Fibroblast of the aortic adventitia (primary cell): ENCODE measurements at regions not wholly inside any gene's neighbourhood (a gene's known extent, or its start where the extent isn't known, plus 50 kb on each side); places are given as distances from the start of the nearest gene placed in this dataset.

Source experiments
- DNase-seq: peaks from one replicate; pipeline ENCODE4 v3.0.0-alpha.2; 2010; ENCODE audit warnings: low read depth
- H3K4me3 ChIP-seq: 2 replicates; pipeline ENCODE4 v1.5.1; 2011; ENCODE audit warnings: low read depth, mild to moderate bottlenecking, control low read depth, low read length, moderate library complexity
- TF ChIP-seq, protein P1 (sequence below): IDR thresholded peaks from 2 replicates; pipeline ENCODE4 v1.5.1; 2011; ENCODE audit warnings: mild to moderate bottlenecking, low read length, control low read depth, inconsistent platforms; ENCODE audit not compliant: insufficient read depth

DNA sequence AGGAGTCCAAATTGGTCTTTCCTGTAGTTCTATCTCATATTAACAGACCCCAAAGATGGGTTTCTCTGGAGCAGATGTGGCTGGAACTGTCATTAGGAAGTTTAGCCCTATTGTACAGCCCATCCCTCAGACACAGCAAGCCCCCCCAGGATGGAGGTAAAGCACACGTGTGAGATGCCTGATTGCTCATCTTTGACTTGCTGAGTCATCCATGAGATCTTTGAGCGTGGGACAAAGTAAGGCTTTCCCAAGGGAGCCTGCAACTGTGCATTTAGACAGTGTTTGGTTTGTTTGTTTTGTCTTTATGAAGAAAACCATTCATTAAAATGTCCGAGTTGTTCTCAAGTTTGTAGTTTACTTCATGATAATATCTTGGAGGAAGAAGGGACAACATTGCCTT lies 145.3 kb upstream of the CDH13 start:
- TF ChIP-seq, protein P1, sequence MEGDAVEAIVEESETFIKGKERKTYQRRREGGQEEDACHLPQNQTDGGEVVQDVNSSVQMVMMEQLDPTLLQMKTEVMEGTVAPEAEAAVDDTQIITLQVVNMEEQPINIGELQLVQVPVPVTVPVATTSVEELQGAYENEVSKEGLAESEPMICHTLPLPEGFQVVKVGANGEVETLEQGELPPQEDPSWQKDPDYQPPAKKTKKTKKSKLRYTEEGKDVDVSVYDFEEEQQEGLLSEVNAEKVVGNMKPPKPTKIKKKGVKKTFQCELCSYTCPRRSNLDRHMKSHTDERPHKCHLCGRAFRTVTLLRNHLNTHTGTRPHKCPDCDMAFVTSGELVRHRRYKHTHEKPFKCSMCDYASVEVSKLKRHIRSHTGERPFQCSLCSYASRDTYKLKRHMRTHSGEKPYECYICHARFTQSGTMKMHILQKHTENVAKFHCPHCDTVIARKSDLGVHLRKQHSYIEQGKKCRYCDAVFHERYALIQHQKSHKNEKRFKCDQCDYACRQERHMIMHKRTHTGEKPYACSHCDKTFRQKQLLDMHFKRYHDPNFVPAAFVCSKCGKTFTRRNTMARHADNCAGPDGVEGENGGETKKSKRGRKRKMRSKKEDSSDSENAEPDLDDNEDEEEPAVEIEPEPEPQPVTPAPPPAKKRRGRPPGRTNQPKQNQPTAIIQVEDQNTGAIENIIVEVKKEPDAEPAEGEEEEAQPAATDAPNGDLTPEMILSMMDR = no peak
- no peak overlapping the region for H3K4me3 ChIP-seq
- no peak for DNase-seq

DNA sequence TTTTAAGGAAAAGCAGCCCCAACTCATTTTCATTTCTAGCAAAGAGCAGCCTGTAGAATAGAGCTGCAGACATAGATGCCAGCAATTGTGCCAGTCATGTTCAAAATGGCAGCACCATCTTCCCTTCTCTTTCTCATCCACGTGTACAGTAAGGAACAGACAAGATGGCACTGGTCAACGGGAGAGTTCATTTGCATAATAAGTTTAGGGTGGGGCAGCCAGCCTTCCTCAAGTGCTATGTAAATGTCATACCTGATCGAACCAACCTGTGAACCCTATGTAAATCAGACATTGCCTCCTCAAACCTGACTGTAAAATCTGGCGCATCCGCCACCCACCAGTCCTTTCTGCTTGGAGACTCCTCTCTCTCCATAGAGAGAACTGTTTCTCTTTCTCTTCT lies 150.0 kb upstream of the CDH13 start:
- H3K4me3 ChIP-seq = no peak overlapping the region
- DNase-seq = no peak
- TF ChIP-seq, protein P1 = no peak

DNA sequence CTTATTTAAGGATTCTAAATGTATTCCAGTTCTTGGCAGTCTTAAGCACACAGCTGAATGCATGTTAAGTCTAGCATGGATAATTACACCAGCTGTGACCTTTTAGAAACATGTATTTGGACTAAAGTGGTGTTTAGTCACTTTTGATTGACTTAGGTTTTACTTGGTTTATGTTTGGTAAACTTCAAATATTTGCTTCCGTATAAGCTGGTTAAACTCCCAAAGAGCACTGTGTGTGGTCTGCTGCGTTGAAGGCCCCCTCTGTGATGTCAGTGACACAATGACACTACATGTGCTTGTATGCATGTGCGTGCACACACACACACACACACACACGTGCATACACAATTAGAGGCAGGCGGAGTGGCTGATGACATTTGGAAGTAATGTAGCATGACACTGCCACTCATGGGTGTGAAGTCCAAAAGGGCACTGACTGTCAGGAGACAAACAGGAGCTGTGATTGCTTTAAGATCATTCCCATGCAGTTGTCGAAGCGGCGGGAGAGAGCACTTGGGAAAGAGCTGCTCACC lies 156.1 kb upstream of the CDH13 start:
- no peak for DNase-seq
- TF ChIP-seq, protein P1 = no peak
- H3K4me3 ChIP-seq = no peak overlapping the region

DNA sequence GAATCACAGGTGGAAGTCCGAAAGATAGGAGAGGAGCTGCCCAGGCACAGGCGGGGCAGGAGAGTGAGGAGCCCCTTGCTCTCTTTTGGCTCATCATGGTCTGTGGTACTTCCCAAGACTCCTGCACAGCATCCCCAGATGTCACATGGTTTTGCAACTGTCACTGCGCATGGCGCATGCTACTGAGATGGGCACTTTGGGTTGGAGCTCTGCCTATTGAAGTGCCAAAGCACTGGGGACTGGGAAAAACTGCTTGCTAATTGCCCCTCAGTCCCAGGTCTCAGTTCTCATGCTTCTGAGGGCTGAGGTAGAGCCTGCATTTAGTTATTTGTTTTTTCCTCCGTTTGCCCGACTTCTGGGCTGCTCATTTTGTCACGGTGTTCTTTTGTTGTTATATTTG lies 156.8 kb upstream of the CDH13 start:
- no peak for DNase-seq
- TF ChIP-seq, protein P1 = no peak
- H3K4me3 ChIP-seq = no peak overlapping the region

DNA sequence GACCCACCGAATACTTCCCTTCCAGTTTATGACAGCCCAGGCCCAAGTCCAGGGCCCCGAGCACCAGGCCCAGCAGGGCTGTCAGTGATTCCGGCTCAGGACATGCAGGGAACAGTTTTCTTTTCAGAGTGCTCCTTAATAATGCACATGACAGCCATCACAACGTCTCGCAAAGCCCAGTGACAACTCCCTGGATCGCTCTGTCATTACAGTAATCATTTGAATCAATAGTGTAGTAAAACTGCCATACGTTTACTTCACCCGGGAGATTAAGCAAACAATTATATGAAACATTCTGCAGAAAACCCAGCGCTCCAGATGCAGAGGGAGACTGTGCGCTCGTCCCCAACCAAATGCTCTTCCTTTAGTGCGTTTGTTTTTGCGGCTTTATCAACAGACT lies 162.6 kb upstream of the CDH13 start:
- no peak for DNase-seq
- TF ChIP-seq, protein P1 = no peak
- no peak overlapping the region for H3K4me3 ChIP-seq

DNA sequence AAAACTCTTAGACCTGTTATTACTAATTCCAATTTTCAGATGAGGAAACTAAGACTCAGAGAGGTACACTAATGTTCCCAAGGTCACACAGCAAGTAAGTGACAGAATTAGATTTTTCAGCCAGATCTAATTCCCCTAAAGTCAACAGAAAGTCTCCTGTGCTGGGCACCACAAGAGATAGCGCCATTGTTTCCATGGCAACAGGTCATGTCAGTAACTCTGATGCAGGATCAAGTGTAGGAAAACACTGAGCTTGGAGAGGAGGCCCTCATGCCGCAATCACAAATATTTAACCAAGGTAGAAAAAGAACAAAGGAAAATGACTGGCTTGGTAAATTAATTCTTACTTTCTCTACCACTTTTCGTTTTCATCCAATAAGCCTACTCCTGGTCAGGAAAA lies 166.0 kb upstream of the CDH13 start:
- H3K4me3 ChIP-seq = no peak overlapping the region
- TF ChIP-seq, protein P1 = no peak
- no peak for DNase-seq

DNA sequence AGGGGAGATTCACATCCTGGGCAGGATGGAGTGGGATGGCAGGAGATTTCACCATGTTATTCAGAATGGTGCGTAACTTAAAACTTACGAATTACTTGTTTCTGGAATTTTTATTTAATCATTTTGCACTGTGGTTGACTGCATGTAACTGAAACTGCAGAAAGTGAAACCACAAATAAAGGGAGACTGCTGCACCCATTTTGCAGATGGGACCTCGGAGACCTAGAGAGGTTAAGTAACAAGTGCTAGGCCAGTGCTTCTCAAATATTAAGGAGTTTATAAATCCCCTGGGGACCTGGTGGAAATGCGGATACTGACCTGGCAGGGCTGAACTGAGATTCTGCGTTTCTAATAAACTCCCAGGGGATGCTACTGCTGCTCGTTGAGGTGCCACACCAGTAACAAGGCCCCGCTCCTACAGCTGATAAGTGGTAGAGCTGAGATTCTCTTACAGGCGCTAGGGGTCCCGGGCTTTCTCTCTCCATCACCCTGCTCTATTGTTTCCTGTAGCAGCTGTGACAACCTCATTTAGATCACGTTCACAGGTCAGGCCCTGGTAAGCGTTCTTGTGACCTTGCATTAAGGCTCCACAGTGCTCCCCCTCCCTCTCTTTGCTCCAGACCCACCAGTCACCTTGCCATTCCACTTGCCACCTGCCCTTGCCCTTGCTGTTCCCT lies 167.1 kb upstream of the CDH13 start:
- no peak for DNase-seq
- no peak overlapping the region for H3K4me3 ChIP-seq
- TF ChIP-seq, protein P1 = no peak
